ENCODE measurements at regions not wholly inside any gene's neighbourhood (a gene's known extent, or its start where the extent isn't known, plus 50 kb on each side); places are given as distances from the start of the nearest gene placed in this dataset.

- no peaks in the 10 kb centered on the region; a peak in 1 of 4 replicates for H3K27me3 ChIP-seq (replicated peaks in 1 of 2; ENCODE audit: control insufficient read depth in 2 of 2, insufficient read depth in 2 of 2, low read length in 1 of 2)
- no peaks in the 10 kb centered on the region for H3K4me1 ChIP-seq (ENCODE audit: control insufficient read depth, insufficient read depth, low read length)
- no peaks in the 10 kb centered on the region for H4K20me1 ChIP-seq (ENCODE audit: control insufficient read depth, insufficient read depth)
- CTCF ChIA-PET: no interaction called here
- H3K27ac ChIP-seq (ENCODE audit: control insufficient read depth, insufficient read depth): no peak overlapping the region
- ATAC-seq (no peak), DNase-seq (ENCODE audit: low read depth, low spot score) (no peak), FAIRE-seq (no peak)
- no TSS peak for BruUV-seq (replicated peaks)
- TF ChIP-seq EGR1 (IDR thresholded peaks at IDR 0.05; ENCODE audit: borderline replicate concordance in 1 of 2, low read depth in 2 of 2, low read length in 2 of 2) (no peak), PML (IDR thresholded peaks at IDR 0.05; ENCODE audit: low read length) (no peak), CUX1 (IDR thresholded peaks at IDR 0.05; ENCODE audit: insufficient replicate concordance, low read depth, low read length) (no peak), POLR2A (IDR thresholded peaks at IDR 0.05; ENCODE audit: low read depth, low read length) (no peak), SREBF2 (IDR thresholded peaks at IDR 0.05; ENCODE audit: low read length) (no peak), MEF2A (IDR thresholded peaks at IDR 0.05; ENCODE audit: insufficient read depth, low read depth, low read length) (no peak), NFXL1 (IDR thresholded peaks at IDR 0.05; ENCODE audit: borderline replicate concordance) (no peak), NR2C2 (IDR thresholded peaks at IDR 0.05; ENCODE audit: borderline replicate concordance, control insufficient read depth, insufficient read length, low read depth) (no peak), YBX1 (IDR thresholded peaks at IDR 0.05) (no peak), SIN3A (IDR thresholded peaks at IDR 0.05; ENCODE audit: low read depth, low read length) (no peak), ZNF24 (IDR thresholded peaks at IDR 0.05) (no peak), ZBED1 (IDR thresholded peaks at IDR 0.05; ENCODE audit: borderline replicate concordance) (no peak), FOXM1 (IDR thresholded peaks at IDR 0.05; ENCODE audit: low read depth, low read length) (no peak), SUZ12 (IDR thresholded peaks at IDR 0.05; ENCODE audit: unreplicated experiment) (no peak), FOS (IDR thresholded peaks at IDR 0.05; ENCODE audit: borderline replicate concordance, extremely low read depth, insufficient read length) (no peak), ZBTB33 (IDR thresholded peaks at IDR 0.05) (no peak)
- H3K4me3 ChIP-seq: no peak overlapping the region
- no peaks in the 10 kb centered on the region for H3K9me3 ChIP-seq (replicated peaks; ENCODE audit: control insufficient read depth, insufficient read depth, low read length)
- in situ Hi-C loops (cut with MboI) (no loop called here), intact Hi-C loops (cut with micrococcal nuclease; ENCODE audit: unreplicated experiment) (no loop called here)
- SMC1A ChIA-PET (ENCODE audit: uncharacterized antibody, unreplicated experiment): interaction anchor here (1.0 kb wide), 1 partner anchor 23 kb away, joined by 3 read pairs; no protein-coding TSS in a partner anchor
- no peak overlapping the region for H3K4me2 ChIP-seq (ENCODE audit: control insufficient read depth, insufficient read depth)
- WGBS (ENCODE audit: insufficient coverage, insufficient replicate concordance, low lambda C conversion rate, missing lambda C conversion rate): 2% methylated on average over 6 of the region's 6 CpGs
- H3K79me2 ChIP-seq (ENCODE audit: control insufficient read depth, insufficient read depth, low read length): no peaks in the 10 kb centered on the region
- no peak overlapping the region for H2AFZ ChIP-seq (ENCODE audit: control insufficient read depth, low read depth, low read length)
- H3K36me3 ChIP-seq (ENCODE audit: control insufficient read depth in 2 of 2, insufficient read depth in 2 of 2, low read length in 1 of 2): no peaks in the 10 kb centered on the region
- POLR2A ChIA-PET: no interaction called here
- no peak overlapping the region for H3K9ac ChIP-seq (ENCODE audit: control insufficient read depth, insufficient read depth, low read length)
- RAD21 ChIA-PET (ENCODE audit: unreplicated experiment): no interaction called here
Measured at GRCh38 chr7:47039089-47039648, 542.7 kb downstream of the TNS3 start.
